Mesodermal cell (in vitro differentiated cells): ENCODE measurements at regions not wholly inside any gene's neighbourhood (a gene's known extent, or its start where the extent isn't known, plus 50 kb on each side); places are given as distances from the start of the nearest gene placed in this dataset.

Source experiments
- H3K27ac ChIP-seq: 2 replicates; pipeline ENCODE4 v1.7.0; 2013; ENCODE audit warnings: mild to moderate bottlenecking, low read depth, low read length, moderate library complexity; ENCODE audit not compliant: severe bottlenecking
- H3K36me3 ChIP-seq: 2 replicates; pipeline ENCODE4 v1.7.1; 2013; ENCODE audit warnings: mild to moderate bottlenecking, low read length, moderate library complexity; ENCODE audit not compliant: control insufficient read depth, insufficient read depth
- H3K4me1 ChIP-seq: one replicate; pipeline ENCODE4 v1.7.1; 2013; ENCODE audit warnings: mild to moderate bottlenecking, low read length; ENCODE audit not compliant: insufficient read depth, control insufficient read depth, poor library complexity, severe bottlenecking
- H3K4me3 ChIP-seq: 2 replicates; pipeline ENCODE4 v1.7.0; 2013; ENCODE audit warnings: low read length, control low read depth, mild to moderate bottlenecking; ENCODE audit not compliant: insufficient read depth, poor library complexity, severe bottlenecking; ENCODE audit errors: extremely low read depth
- H3K9me3 ChIP-seq: 2 replicates; pipeline ENCODE4 v1.7.1; 2013; ENCODE audit warnings: mild to moderate bottlenecking, low read length, moderate library complexity; ENCODE audit not compliant: control insufficient read depth
- WGBS, 2 experiments: methylation state at CpG; one replicate each; pipeline ENCODE4 v1.1.5; 2013; ENCODE audit warnings: missing lambda C conversion rate in 2 of 2; ENCODE audit not compliant: insufficient coverage in 2 of 2; 5-methylcytosine and 5-hydroxymethylcytosine counted together

DNA sequence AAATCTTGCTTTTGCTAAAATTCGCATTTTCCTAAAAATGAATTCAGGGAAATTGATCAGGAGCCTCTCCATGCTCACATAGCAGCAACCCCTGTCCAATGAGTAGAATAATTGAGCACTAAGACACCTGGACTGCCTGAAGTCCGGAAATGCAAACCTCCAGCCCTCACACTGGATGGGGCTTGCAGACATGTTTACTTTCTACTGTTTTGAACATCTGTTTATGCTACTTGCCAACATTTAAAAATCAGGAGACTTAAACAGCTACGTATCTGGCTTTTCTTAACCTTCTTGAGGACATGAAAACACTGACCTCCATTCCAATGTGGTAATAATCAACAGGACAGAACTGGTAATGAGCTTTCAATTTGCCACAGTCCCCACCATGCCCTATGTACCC, 184.4 kb downstream of the SHOX2 start:
- H3K27ac ChIP-seq, result no peak overlapping the region
- H3K4me1 ChIP-seq, result no peaks in the 10 kb centered on the region
- no peaks in the 10 kb centered on the region for H3K36me3 ChIP-seq
- WGBS, 2 experiments, result 83 to 100% methylated on average over 2 to 3 of the region's 3 CpGs
- no peak overlapping the region for H3K4me3 ChIP-seq
- no peaks in the 10 kb centered on the region for H3K9me3 ChIP-seq

DNA sequence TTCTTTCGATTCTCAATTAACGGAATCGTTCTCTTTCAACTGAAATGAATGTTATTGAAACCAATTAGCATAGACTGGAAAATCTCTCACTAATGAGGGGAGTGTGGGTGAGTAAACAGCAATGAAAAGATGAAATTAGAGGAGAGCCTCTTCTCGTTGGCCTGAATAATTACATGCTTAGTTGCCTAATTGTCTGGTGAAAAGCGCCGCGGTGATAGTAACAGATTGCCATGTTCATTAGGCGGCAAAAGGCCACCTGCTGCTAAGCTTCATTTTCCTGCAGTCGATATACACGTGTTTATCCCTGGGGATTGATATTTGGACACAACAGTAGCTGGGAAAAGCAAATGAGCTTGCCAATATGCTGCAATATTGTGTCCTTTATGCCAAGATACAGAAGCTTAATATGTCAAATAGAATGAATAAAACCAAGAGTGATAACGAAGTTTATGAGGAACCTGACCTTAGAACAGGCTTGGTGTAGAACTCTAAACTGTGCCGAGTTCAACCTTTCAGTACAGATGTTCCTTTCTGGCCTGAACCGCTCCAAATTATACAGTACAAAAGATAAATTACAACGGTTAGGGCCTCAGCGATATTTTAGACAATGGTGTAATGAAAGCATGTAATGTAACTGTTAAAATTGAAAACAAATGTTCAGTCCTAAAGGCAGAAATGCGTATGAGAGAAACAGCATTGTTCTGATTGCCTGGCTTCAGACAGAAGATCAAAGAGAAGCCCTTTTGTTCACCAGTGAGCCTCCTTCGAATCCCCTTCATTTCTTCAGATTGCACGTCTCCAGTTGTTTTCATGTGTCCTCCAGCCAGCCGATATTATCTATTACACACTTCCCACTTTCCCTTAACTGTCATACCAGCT, 185.2 kb downstream of the SHOX2 start:
- H3K27ac ChIP-seq, result no peak overlapping the region
- no peaks in the 10 kb centered on the region for H3K9me3 ChIP-seq
- H3K4me3 ChIP-seq, result no peak overlapping the region
- WGBS, 2 experiments, result 84 to 86% methylated on average over 12 to 14 of the region's 19 CpGs
- no peaks in the 10 kb centered on the region for H3K36me3 ChIP-seq
- no peaks in the 10 kb centered on the region for H3K4me1 ChIP-seq

DNA sequence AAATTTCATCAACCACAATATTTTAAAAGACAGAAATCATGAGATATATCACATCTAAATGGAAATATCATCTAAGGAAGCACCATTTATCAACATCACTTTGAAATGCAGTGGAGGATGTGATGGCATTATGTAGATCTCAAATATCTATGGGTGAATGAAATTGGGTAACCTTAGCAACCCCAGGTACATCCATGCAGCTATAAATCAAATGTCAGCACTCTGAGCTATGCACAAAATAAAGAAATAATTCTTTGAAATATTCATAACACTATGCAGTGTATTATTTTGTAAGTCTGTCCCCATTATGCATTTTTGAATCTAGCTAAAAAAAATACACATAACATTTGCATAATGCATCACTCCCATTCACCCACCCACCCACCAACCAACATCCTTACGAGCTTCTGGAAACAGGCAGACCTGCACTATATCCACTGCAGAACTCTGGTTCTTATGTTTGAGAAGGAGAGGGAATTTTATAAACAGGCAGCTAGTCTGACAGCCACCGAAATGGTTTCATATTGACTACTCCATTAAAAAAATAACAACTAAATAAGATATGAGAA, 186.8 kb downstream of the SHOX2 start:
- WGBS, 2 experiments, result no CpG with 5 or more reads among the region's 2 CpGs
- H3K27ac ChIP-seq, result no peak overlapping the region
- H3K9me3 ChIP-seq, result no peaks in the 10 kb centered on the region
- no peak overlapping the region for H3K4me3 ChIP-seq
- H3K36me3 ChIP-seq, result no peaks in the 10 kb centered on the region
- no peaks in the 10 kb centered on the region for H3K4me1 ChIP-seq

DNA sequence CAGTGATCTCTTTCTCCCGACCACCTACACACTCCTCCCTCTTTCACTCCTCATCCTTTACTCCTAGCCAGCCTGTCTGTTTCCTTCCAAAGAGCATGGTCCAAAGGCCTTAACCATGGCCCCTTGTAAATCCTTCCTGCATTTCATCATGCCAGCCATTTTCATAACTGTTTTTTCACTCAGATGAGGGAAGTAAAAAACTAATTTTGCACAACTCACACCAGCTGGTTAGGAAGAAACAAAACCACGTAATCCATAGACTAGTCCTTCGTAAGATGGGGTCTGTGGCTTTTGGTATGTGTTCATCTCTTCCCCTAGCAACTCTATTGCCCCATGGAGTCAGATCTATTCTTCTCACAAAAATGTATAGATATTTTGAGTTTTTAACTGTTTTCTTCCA, 187.8 kb downstream of the SHOX2 start:
- H3K4me1 ChIP-seq, result no peaks in the 10 kb centered on the region
- H3K36me3 ChIP-seq, result no peaks in the 10 kb centered on the region
- no peak overlapping the region for H3K27ac ChIP-seq
- no peak overlapping the region for H3K4me3 ChIP-seq
- H3K9me3 ChIP-seq, result no peaks in the 10 kb centered on the region
- 70 to 80% methylated on average over 1 to 2 of the region's 3 CpGs for WGBS, 2 experiments

DNA sequence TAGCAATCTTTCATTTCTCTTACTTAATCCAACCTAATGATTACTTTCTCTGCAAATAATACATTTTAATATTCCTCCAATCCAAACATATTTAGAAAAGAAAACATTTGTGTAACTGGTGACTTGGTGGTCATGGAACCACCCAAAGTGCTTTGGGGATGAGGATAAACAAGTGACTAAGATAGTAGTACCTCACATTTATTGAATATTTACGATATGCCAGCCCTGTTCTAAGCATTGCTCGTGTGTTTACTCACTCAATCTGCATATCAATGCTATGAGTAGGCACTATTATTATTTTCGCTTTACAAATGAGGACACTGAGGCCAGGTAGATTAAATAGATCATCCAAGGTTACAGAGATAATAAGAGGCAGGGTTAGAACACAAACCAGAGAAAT, 189.5 kb downstream of the SHOX2 start:
- no peak overlapping the region for H3K4me3 ChIP-seq
- WGBS, 2 experiments, result 80% methylated on average over 1 of the region's 3 CpGs; no CpG with 5 or more reads in 1 of the 2 experiments
- H3K36me3 ChIP-seq, result no peaks in the 10 kb centered on the region
- no peak overlapping the region for H3K27ac ChIP-seq
- no peaks in the 10 kb centered on the region for H3K9me3 ChIP-seq
- no peaks in the 10 kb centered on the region for H3K4me1 ChIP-seq

DNA sequence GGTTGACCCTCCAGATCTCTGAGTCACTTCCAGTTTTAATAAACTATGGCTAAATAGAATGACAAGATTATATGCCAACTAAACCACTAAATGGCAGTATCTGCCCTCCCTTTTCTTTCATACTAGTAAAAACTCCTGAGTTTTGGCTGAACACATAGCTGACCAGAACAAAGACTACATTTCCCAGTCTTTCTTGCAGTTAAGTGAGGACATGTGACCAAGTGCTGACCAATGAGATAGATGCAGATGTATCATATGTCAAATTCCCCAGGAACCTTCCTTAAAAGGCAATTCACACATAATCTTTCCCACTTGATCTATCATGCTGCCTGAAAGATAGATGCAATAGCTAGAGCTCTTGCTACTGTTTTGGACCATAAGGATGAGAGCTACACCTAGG, 191.3 kb downstream of the SHOX2 start:
- Histone ChIP-seq H3K36me3 (no peaks in the 10 kb centered on the region), H3K9me3 (no peaks in the 10 kb centered on the region), H3K27ac (no peak overlapping the region), H3K4me3 (no peak overlapping the region), H3K4me1 (no peaks in the 10 kb centered on the region)

DNA sequence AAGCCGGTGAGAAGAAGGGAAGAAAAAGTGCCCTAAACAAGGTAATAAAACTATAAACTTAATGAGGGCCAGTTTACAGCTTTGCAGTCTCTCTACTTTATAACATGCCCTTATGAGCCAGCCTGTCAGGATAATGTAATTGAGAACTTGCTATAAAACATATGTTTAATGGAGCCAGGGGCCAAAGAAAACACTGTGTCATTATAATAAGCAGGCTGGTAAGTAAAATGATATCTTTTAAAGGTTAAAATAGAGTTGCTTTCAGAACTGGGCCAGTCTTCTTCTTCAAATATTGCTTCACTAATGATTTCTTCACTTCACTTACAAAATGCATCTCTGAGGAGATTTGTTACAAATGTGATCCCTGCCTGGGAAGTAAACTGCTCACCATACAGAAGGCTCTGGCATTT, 192.5 kb downstream of the SHOX2 start:
- no peaks in the 10 kb centered on the region for H3K4me1 ChIP-seq
- no peaks in the 10 kb centered on the region for H3K9me3 ChIP-seq
- WGBS, 2 experiments, result no CpG with 5 or more reads among the region's 1 CpG
- H3K4me3 ChIP-seq, result no peak overlapping the region
- no peak overlapping the region for H3K27ac ChIP-seq
- H3K36me3 ChIP-seq, result no peaks in the 10 kb centered on the region

DNA sequence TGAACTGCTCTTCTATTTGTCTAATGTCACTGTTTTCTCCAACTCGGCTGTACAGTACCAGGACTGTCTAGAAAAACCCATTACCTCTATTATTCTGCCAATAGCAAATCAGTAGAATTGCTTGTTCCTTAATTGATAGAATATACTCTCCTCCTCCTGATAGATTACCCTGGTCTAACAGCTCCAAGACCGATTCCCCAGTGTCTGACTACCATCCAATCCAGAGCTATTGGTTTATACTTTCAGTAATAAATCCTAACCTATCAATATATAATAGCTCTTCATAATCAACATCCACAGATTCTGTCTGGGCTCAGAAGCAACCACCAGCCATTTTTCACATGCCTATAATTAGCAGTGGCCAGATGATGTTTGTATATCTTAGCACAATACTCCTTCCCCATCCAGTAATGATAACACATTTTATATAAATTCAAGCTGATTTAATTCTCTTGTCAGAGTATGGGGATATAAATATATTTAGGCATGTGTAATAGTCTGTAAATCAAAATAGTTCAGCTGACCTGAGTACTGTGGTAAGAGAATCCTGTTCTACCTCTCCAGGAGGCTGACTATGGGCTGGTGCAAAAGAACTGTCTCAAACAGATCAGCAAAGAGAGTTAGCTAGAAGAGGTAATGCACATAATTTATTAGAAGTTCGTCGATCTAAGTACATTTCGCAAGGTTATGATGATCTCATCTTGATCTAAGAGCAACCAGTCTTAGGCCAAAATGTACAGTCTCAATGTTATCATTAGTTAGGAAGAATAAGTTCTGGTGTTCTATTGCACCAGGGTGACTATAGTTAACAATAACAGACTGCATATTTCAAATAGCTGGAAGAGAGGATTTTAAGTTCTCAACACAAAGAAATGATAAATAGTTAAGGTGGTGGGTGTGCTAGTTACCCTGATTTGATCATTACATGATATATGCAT, 193.4 kb downstream of the SHOX2 start:
- Histone ChIP-seq H3K4me1 (no peaks in the 10 kb centered on the region), H3K9me3 (no peaks in the 10 kb centered on the region), H3K27ac (no peak overlapping the region), H3K4me3 (no peak overlapping the region), H3K36me3 (no peaks in the 10 kb centered on the region)
- 93 to 100% methylated on average over 2 of the region's 5 CpGs for WGBS, 2 experiments

DNA sequence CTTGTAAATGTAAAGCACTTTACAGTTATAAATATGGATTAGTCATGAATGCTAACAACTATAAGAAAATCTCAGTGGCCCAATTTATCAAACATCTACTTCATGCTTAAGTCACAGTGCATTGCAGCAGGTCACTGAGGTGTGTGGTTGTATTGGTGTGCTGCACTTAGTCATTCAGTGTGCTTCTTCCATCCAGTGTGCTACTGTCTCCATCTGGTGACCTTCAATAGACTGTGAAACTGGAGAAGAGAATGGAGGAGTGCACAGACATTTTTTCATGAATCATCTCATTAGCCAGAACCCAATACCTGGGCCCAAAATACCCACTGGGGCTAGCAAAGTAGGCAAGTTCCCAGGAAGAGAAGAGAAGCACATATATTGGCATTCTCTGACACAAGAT, 199.6 kb downstream of the SHOX2 start:
- no peaks in the 10 kb centered on the region for H3K9me3 ChIP-seq
- no peak overlapping the region for H3K4me3 ChIP-seq
- no peaks in the 10 kb centered on the region for H3K4me1 ChIP-seq
- H3K27ac ChIP-seq, result no peak overlapping the region
- H3K36me3 ChIP-seq, result no peaks in the 10 kb centered on the region

DNA sequence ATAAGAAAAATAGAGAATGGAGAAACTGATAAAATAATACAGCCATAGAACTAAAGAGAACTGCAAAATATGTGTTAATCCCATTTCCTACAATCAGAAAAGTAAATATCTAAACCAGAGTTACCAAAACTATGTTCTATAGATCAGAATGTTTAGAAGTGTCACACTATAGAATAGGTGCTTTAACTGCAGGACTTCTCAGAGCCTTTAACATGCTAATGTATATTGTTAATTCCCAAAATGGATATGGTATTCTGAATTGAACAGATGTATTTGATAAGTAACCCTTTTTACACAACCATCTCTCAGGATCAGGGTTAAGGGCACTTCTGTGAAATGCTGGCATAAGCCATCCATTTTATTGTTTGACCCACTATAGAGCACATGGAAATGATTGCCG, 200.3 kb downstream of the SHOX2 start:
- Histone ChIP-seq H3K27ac (no peak overlapping the region), H3K4me1 (no peaks in the 10 kb centered on the region), H3K4me3 (no peak overlapping the region), H3K9me3 (no peaks in the 10 kb centered on the region), H3K36me3 (no peaks in the 10 kb centered on the region)
- WGBS, 2 experiments, result no CpG with 5 or more reads among the region's 1 CpG
